GM23338 (cell line): ENCODE measurements at regions not wholly inside any gene's neighbourhood (a gene's known extent, or its start where the extent isn't known, plus 50 kb on each side); places are given as distances from the start of the nearest gene placed in this dataset.

ENCODE experiments used
- ATAC-seq: fragments of 200-7000 bp; cut with Tn5 transposase; 3 replicates; pipeline ENCODE4 v1.9.1; 2020
- DNase-seq: peaks from one replicate; pipeline ENCODE4 v3.0.0-alpha.2; 2015; ENCODE audit warnings: low spot score
- H2AFZ ChIP-seq: fragments of 200-600 bp; sonication (generic); 2 replicates; pipeline ENCODE4 v1.8.0; 2016; ENCODE audit warnings: antibody characterized with exemption, mild to moderate bottlenecking, moderate library complexity
- H3F3A ChIP-seq: fragments of 200-600 bp; sonication (generic); replicated peaks from 2 replicates; pipeline ENCODE4 v1.8.0; 2017; ENCODE audit warnings: antibody characterized with exemption, mixed run types, low read depth
- H3K27ac ChIP-seq: fragments of 200-600 bp; sonication (generic); 2 replicates; pipeline ENCODE4 v1.6.1; 2016; ENCODE audit warnings: low read depth
- H3K27me3 ChIP-seq: fragments of 200-600 bp; sonication (generic); 2 replicates; pipeline ENCODE4 v1.8.0; 2016; ENCODE audit warnings: mild to moderate bottlenecking, mixed run types, moderate library complexity; ENCODE audit not compliant: insufficient read depth
- H3K36me3 ChIP-seq: fragments of 200-600 bp; sonication (generic); 2 replicates; pipeline ENCODE4 v1.8.0; 2016; ENCODE audit warnings: mild to moderate bottlenecking; ENCODE audit not compliant: insufficient read depth
- H3K4me1 ChIP-seq: fragments of 200-600 bp; sonication (generic); 2 replicates; pipeline ENCODE4 v1.8.0; 2016; ENCODE audit warnings: mild to moderate bottlenecking, moderate library complexity; ENCODE audit not compliant: insufficient read depth
- H3K4me2 ChIP-seq: fragments of 200-600 bp; sonication (generic); 2 replicates; pipeline ENCODE4 v1.7.1; 2017; ENCODE audit warnings: mixed run types
- H3K4me3 ChIP-seq: fragments of 200-600 bp; sonication (generic); 2 replicates; pipeline ENCODE4 v1.6.1; 2016; ENCODE audit warnings: mixed run types
- H3K79me2 ChIP-seq: fragments of 200-600 bp; sonication (generic); replicated peaks from 2 replicates; pipeline ENCODE4 v1.8.0; 2017; ENCODE audit warnings: mild to moderate bottlenecking; ENCODE audit not compliant: insufficient read depth
- H3K9me2 ChIP-seq: fragments of 200-600 bp; sonication (generic); 2 replicates; pipeline ENCODE4 v1.8.0; 2017; ENCODE audit not compliant: insufficient read depth
- H4K20me1 ChIP-seq: fragments of 200-600 bp; sonication (generic); replicated peaks from 2 replicates; pipeline ENCODE4 v1.8.0; 2017; ENCODE audit warnings: mild to moderate bottlenecking; ENCODE audit not compliant: insufficient read depth
- H3K27ac Mint-ChIP-seq: 2 replicates; pipeline ENCODE4 v1.8.0; 2020; ENCODE audit warnings: inconsistent platforms, mild to moderate bottlenecking, moderate library complexity, mixed read lengths
- H3K27me3 Mint-ChIP-seq: 3 replicates; pipeline ENCODE4 v1.8.0; 2022; ENCODE audit warnings: low read depth, mild to moderate bottlenecking, moderate library complexity, mixed read lengths, inconsistent platforms; ENCODE audit not compliant: insufficient read depth, poor library complexity
- H3K36me3 Mint-ChIP-seq: 3 replicates; pipeline ENCODE4 v1.8.0; 2021; ENCODE audit warnings: low read depth, mild to moderate bottlenecking, inconsistent platforms, moderate library complexity, mixed read lengths
- H3K4me1 Mint-ChIP-seq: 3 replicates; pipeline ENCODE4 v1.8.0; 2020; ENCODE audit warnings: mild to moderate bottlenecking, inconsistent platforms, mixed read lengths
- H3K4me3 Mint-ChIP-seq: 3 replicates; pipeline ENCODE4 v1.8.0; 2021; ENCODE audit warnings: moderate library complexity, mild to moderate bottlenecking, inconsistent platforms, mixed read lengths
- H3K9me3 Mint-ChIP-seq: 3 replicates; pipeline ENCODE4 v1.8.0; 2020; ENCODE audit warnings: moderate library complexity, mild to moderate bottlenecking, inconsistent platforms, mixed read lengths
- CREB1 ChIP-seq: fragments of 250-450 bp; sonication (Bioruptor Pico); IDR thresholded peaks from 2 replicates; pipeline ENCODE4 v1.5.0; 2020; ENCODE audit warnings: low read depth, mild to moderate bottlenecking, moderate library complexity
- EZH2phosphoT487 ChIP-seq: fragments of 200-600 bp; sonication (generic); IDR thresholded peaks from one replicate; pipeline ENCODE4 v1.8.1; 2018; ENCODE audit warnings: antibody characterized with exemption; ENCODE audit not compliant: unreplicated experiment
- JUNB ChIP-seq: IDR thresholded peaks from one replicate; pipeline ENCODE4 v1.6.1; 2016; ENCODE audit warnings: antibody characterized with exemption; ENCODE audit not compliant: unreplicated experiment
- POLR2AphosphoS5 ChIP-seq: IDR thresholded peaks from 2 replicates; pipeline ENCODE4 v1.6.1; 2016; ENCODE audit warnings: antibody characterized with exemption, low read depth
- STAT1 ChIP-seq: IDR thresholded peaks from one replicate; pipeline ENCODE4 v1.6.1; 2016; ENCODE audit warnings: antibody characterized with exemption; ENCODE audit not compliant: unreplicated experiment
- ZNF331 ChIP-seq: fragments of 250-450 bp; sonication (Bioruptor Pico); IDR thresholded peaks from 2 replicates; pipeline ENCODE4 v1.5.0; 2020; ENCODE audit warnings: low read depth, mild to moderate bottlenecking, moderate library complexity
- ZNF462 ChIP-seq: fragments of 250-450 bp; sonication (Bioruptor Pico); IDR thresholded peaks from 2 replicates; pipeline ENCODE4 v1.5.0; 2020; ENCODE audit warnings: mild to moderate bottlenecking, moderate library complexity
- TF ChIP-seq, protein P1 (sequence below), 2 experiments: fragments of 200-600 bp in 1 of 2; sonication (generic) in 1 of 2; conservative IDR thresholded peaks; 2 replicates each; pipeline versions ENCODE4 v1.5.1 to v1.6.1; 2016 to 2017; ENCODE audit warnings: antibody characterized with exemption in 2 of 2, low read depth in 2 of 2, mild to moderate bottlenecking in 2 of 2, moderate library complexity in 1 of 2

- Histone ChIP-seq H3K79me2 (no peaks in the 10 kb centered on the region), H3K4me1 (no peaks in the 10 kb centered on the region), H3K27ac (no peak overlapping the region), H3K27me3 (peaks cover 12% of the 10 kb centered on the region; the same call in 1 of the 2 replicates), H3K4me2 (peak overlapping the region; percentile 81), H3F3A (no peaks in the 10 kb centered on the region), H3K4me3 (peak overlapping the region; percentile 58), H2AFZ (peak overlapping the region; percentile 88), H3K9me2 (no peaks in the 10 kb centered on the region), H3K36me3 (no peaks in the 10 kb centered on the region), H4K20me1 (no peaks in the 10 kb centered on the region)
- ATAC-seq (no peak; the same call in 2 of the 3 replicates), DNase-seq (no peak)
- H3K4me1 Mint-ChIP-seq: peaks cover 6% of the 10 kb centered on the region; the same call in 1 of the 3 replicates
- H3K27me3 Mint-ChIP-seq: no peaks in the 10 kb centered on the region
- H3K36me3 Mint-ChIP-seq: no peaks in the 10 kb centered on the region
- no peak overlapping the region for H3K4me3 Mint-ChIP-seq
- no peaks in the 10 kb centered on the region; the same call in 2 of the 3 replicates for H3K9me3 Mint-ChIP-seq
- TF ChIP-seq STAT1: no peak
- TF ChIP-seq CREB1 (CRISPR knock-in tag): no peak
- TF ChIP-seq JUNB: no peak
- TF ChIP-seq, protein P1, sequence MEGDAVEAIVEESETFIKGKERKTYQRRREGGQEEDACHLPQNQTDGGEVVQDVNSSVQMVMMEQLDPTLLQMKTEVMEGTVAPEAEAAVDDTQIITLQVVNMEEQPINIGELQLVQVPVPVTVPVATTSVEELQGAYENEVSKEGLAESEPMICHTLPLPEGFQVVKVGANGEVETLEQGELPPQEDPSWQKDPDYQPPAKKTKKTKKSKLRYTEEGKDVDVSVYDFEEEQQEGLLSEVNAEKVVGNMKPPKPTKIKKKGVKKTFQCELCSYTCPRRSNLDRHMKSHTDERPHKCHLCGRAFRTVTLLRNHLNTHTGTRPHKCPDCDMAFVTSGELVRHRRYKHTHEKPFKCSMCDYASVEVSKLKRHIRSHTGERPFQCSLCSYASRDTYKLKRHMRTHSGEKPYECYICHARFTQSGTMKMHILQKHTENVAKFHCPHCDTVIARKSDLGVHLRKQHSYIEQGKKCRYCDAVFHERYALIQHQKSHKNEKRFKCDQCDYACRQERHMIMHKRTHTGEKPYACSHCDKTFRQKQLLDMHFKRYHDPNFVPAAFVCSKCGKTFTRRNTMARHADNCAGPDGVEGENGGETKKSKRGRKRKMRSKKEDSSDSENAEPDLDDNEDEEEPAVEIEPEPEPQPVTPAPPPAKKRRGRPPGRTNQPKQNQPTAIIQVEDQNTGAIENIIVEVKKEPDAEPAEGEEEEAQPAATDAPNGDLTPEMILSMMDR (conservative IDR thresholded peaks at IDR 0.05; ENCODE audit: low read depth in 2 of 2): no peak
- no peak for TF ChIP-seq ZNF462 (CRISPR knock-in tag)
- TF ChIP-seq POLR2AphosphoS5: no peak
- TF ChIP-seq ZNF331: no peak
- TF ChIP-seq EZH2phosphoT487: no peak
- no peak overlapping the region for H3K27ac Mint-ChIP-seq
Observed at GRCh38 chr10:26622891-26623290, 74.6 kb upstream of the PDSS1 start.
